ENCODE measurements at regions not wholly inside any gene's neighbourhood (a gene's known extent, or its start where the extent isn't known, plus 50 kb on each side); places are given as distances from the start of the nearest gene placed in this dataset.

DNA sequence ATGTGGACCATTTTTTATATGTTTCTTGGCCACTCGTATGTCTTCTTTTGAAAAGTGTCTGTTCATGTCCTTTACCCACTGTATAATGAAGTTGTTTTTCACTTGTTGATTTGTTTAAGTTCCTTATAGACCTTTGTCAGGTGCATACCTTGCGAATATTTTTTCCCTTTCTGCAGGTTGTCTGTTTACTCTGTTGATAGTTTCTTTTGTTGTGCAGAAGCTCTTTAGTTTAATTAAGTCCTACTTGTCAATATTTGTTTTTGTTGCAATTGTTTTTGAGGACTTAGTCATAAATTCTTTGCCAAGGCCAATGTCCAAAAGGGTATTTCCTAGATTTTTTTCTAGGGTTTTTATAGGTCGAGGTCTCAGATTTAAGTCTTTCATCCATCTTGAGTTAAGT lies 66.2 kb downstream of the UNC5CL start:
- ChIA-PET CTCF (ENCODE audit: low intra/inter-chr PET ratio, low total read pairs) (no interaction called here), POLR2A (interaction anchor here (0.7 to 1.8 kb wide), 4 partner anchors 19 to 100 kb away, joined by 3 to 9 read pairs (median 3); partner anchors contain the start of genes NFYA and OARD1)
- 0 out of 2 replicates have a peak overlapping the region, but pooled peaks have one; percentile 13 for H3K4me2 ChIP-seq (ENCODE audit: low read depth, low read length)
- H2AFZ ChIP-seq (ENCODE audit: low read length), result no peak overlapping the region
- FAIRE-seq (peak; percentile 39), ATAC-seq (peak; percentile 51; the same call in 1 of the 3 replicates), DNase-seq (ENCODE audit: low spot score) (peak; percentile 49)
- intact Hi-C loops (cut with micrococcal nuclease; ENCODE audit: unreplicated experiment) (no loop called here), in situ Hi-C loops (cut with HindIII; ENCODE audit: extremely low pct_ligation_motif_present, low pct_unique_long_range_greater_than_20kb) (no loop called here)
- no peaks in the 10 kb centered on the region for H3K9me3 ChIP-seq (ENCODE audit: low read length)
- no peaks in the 10 kb centered on the region for H4K20me1 ChIP-seq (ENCODE audit: insufficient read depth, low read length)
- peaks cover 32% of the 10 kb centered on the region for H3K4me1 ChIP-seq (ENCODE audit: insufficient read depth, low read length)
- no peaks in the 10 kb centered on the region for H3K79me2 ChIP-seq (ENCODE audit: insufficient read depth, low read length)
- 4% methylated on average over 3 of the region's 3 CpGs for WGBS (ENCODE audit: low lambda C conversion rate)
- no peak overlapping the region for H3K27ac ChIP-seq (ENCODE audit: extremely low read length, insufficient read depth, low read length)
- no peaks in the 10 kb centered on the region for H3K36me3 ChIP-seq (replicated peaks in 1 of 2; ENCODE audit: control insufficient read depth in 1 of 2, insufficient read depth in 2 of 2, low read length in 2 of 2)
- no peaks in the 10 kb centered on the region for H3K27me3 ChIP-seq (ENCODE audit: control insufficient read depth in 1 of 2, insufficient read depth in 2 of 2, low read length in 2 of 2)
- BruUV-seq (replicated peaks), result no TSS peak
- no peak overlapping the region; a peak in 1 of 6 replicates for H3K4me3 ChIP-seq (replicated peaks in 1 of 3; ENCODE audit: insufficient read depth in 1 of 3, low read depth in 2 of 3, low read length in 3 of 3)
- no peak overlapping the region for H3K9ac ChIP-seq (ENCODE audit: insufficient read depth, low read depth, low read length)
- peak; percentile 67 for TF ChIP-seq PAXIP1 (CRISPR knock-in tag; conservative IDR thresholded peaks at IDR 0.05)
- TF ChIP-seq, protein P1, sequence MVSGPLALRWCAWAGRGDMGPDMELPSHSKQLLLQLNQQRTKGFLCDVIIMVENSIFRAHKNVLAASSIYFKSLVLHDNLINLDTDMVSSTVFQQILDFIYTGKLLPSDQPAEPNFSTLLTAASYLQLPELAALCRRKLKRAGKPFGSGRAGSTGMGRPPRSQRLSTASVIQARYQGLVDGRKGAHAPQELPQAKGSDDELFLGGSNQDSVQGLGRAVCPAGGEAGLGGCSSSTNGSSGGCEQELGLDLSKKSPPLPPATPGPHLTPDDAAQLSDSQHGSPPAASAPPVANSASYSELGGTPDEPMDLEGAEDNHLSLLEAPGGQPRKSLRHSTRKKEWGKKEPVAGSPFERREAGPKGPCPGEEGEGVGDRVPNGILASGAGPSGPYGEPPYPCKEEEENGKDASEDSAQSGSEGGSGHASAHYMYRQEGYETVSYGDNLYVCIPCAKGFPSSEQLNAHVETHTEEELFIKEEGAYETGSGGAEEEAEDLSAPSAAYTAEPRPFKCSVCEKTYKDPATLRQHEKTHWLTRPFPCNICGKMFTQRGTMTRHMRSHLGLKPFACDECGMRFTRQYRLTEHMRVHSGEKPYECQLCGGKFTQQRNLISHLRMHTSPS (CRISPR knock-in tag; IDR thresholded peaks at IDR 0.05; ENCODE audit: low read depth), result no peak
- TF ChIP-seq JUNB (CRISPR knock-in tag; IDR thresholded peaks at IDR 0.05; ENCODE audit: borderline replicate concordance), result no peak
- TF ChIP-seq, protein P2, sequence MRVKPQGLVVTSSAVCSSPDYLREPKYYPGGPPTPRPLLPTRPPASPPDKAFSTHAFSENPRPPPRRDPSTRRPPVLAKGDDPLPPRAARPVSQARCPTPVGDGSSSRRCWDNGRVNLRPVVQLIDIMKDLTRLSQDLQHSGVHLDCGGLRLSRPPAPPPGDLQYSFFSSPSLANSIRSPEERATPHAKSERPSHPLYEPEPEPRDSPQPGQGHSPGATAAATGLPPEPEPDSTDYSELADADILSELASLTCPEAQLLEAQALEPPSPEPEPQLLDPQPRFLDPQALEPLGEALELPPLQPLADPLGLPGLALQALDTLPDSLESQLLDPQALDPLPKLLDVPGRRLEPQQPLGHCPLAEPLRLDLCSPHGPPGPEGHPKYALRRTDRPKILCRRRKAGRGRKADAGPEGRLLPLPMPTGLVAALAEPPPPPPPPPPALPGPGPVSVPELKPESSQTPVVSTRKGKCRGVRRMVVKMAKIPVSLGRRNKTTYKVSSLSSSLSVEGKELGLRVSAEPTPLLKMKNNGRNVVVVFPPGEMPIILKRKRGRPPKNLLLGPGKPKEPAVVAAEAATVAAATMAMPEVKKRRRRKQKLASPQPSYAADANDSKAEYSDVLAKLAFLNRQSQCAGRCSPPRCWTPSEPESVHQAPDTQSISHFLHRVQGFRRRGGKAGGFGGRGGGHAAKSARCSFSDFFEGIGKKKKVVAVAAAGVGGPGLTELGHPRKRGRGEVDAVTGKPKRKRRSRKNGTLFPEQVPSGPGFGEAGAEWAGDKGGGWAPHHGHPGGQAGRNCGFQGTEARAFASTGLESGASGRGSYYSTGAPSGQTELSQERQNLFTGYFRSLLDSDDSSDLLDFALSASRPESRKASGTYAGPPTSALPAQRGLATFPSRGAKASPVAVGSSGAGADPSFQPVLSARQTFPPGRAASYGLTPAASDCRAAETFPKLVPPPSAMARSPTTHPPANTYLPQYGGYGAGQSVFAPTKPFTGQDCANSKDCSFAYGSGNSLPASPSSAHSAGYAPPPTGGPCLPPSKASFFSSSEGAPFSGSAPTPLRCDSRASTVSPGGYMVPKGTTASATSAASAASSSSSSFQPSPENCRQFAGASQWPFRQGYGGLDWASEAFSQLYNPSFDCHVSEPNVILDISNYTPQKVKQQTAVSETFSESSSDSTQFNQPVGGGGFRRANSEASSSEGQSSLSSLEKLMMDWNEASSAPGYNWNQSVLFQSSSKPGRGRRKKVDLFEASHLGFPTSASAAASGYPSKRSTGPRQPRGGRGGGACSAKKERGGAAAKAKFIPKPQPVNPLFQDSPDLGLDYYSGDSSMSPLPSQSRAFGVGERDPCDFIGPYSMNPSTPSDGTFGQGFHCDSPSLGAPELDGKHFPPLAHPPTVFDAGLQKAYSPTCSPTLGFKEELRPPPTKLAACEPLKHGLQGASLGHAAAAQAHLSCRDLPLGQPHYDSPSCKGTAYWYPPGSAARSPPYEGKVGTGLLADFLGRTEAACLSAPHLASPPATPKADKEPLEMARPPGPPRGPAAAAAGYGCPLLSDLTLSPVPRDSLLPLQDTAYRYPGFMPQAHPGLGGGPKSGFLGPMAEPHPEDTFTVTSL (CRISPR knock-in tag; IDR thresholded peaks at IDR 0.05; ENCODE audit: borderline replicate concordance), result peak; percentile 81; the same call in 1 of the 2 replicates
- TF ChIP-seq ISL2 (CRISPR knock-in tag; IDR thresholded peaks at IDR 0.05), result peak; percentile 73; the same call in 1 of the 2 replicates
- TF ChIP-seq DPF2 (CRISPR knock-in tag; IDR thresholded peaks at IDR 0.05; ENCODE audit: borderline replicate concordance, low read depth), result peak; percentile 39; the same call in 1 of the 2 replicates
- TF ChIP-seq, protein P3, sequence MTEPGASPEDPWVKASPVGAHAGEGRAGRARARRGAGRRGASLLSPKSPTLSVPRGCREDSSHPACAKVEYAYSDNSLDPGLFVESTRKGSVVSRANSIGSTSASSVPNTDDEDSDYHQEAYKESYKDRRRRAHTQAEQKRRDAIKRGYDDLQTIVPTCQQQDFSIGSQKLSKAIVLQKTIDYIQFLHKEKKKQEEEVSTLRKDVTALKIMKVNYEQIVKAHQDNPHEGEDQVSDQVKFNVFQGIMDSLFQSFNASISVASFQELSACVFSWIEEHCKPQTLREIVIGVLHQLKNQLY (CRISPR knock-in tag; IDR thresholded peaks at IDR 0.05), result no peak
- TF ChIP-seq ZNF629 (CRISPR knock-in tag; conservative IDR thresholded peaks at IDR 0.05), result no peak
- no peak for TF ChIP-seq HNRNPUL1 (IDR thresholded peaks at IDR 0.05; ENCODE audit: low read depth, low read length)
- TF ChIP-seq ZNF766 (CRISPR knock-in tag; IDR thresholded peaks at IDR 0.05; ENCODE audit: borderline replicate concordance), result no peak
- peak; percentile 43; the same call in 1 of the 2 replicates for TF ChIP-seq RXRB (CRISPR knock-in tag; IDR thresholded peaks at IDR 0.05; ENCODE audit: borderline replicate concordance)
- TF ChIP-seq GPN1 (CRISPR knock-in tag; IDR thresholded peaks at IDR 0.05; ENCODE audit: borderline replicate concordance), result no peak
- no peak for TF ChIP-seq ZNF329 (CRISPR knock-in tag; IDR thresholded peaks at IDR 0.05; ENCODE audit: low read depth)
